ENCODE measurements at regions not wholly inside any gene's neighbourhood (a gene's known extent, or its start where the extent isn't known, plus 50 kb on each side); places are given as distances from the start of the nearest gene placed in this dataset.

DNA sequence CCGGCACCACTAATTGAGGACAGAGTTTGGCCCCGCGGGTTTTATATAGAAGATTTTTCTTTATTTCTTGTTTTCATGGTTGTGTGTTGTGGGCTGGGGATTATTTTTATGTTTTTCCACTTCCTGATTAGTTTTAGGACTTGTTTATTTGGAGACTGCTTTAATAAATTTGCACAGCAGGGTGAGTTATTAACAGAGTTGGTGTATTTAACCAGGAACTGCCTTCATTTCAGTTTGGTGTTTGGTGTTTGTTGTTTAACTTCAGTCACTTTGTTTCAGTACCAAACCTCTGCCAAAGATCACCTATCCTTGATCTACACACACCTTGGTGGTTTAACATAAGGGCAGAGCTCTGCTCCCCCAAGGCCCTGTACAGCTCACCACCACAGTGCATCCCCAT lies 103.5 kb upstream of the LMO4 start:
- TF ChIP-seq TCF12 (IDR thresholded peaks at IDR 0.05; ENCODE audit: low read depth) (no peak), FOXM1 (IDR thresholded peaks at IDR 0.05; ENCODE audit: borderline replicate concordance, low read depth) (no peak), CEBPB (IDR thresholded peaks at IDR 0.05) (no peak), EGR1 (IDR thresholded peaks at IDR 0.05) (no peak), ZBTB7A (IDR thresholded peaks at IDR 0.05; ENCODE audit: low read depth) (no peak), YY1 (IDR thresholded peaks at IDR 0.05; ENCODE audit: low read depth) (no peak), EP300 (IDR thresholded peaks at IDR 0.05; ENCODE audit: borderline replicate concordance) (no peak), NFIC (IDR thresholded peaks at IDR 0.05) (no peak), REST (IDR thresholded peaks at IDR 0.05; ENCODE audit: low read depth) (no peak), RAD21 (IDR thresholded peaks at IDR 0.05; ENCODE audit: low read depth) (no peak), TEAD4 (IDR thresholded peaks at IDR 0.05) (no peak)
- TF ChIP-seq, protein P1, sequence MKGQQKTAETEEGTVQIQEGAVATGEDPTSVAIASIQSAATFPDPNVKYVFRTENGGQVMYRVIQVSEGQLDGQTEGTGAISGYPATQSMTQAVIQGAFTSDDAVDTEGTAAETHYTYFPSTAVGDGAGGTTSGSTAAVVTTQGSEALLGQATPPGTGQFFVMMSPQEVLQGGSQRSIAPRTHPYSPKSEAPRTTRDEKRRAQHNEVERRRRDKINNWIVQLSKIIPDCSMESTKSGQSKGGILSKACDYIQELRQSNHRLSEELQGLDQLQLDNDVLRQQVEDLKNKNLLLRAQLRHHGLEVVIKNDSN (IDR thresholded peaks at IDR 0.05) = no peak
- TF ChIP-seq, protein P2, sequence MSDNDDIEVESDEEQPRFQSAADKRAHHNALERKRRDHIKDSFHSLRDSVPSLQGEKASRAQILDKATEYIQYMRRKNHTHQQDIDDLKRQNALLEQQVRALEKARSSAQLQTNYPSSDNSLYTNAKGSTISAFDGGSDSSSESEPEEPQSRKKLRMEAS (IDR thresholded peaks at IDR 0.05) = no peak

DNA sequence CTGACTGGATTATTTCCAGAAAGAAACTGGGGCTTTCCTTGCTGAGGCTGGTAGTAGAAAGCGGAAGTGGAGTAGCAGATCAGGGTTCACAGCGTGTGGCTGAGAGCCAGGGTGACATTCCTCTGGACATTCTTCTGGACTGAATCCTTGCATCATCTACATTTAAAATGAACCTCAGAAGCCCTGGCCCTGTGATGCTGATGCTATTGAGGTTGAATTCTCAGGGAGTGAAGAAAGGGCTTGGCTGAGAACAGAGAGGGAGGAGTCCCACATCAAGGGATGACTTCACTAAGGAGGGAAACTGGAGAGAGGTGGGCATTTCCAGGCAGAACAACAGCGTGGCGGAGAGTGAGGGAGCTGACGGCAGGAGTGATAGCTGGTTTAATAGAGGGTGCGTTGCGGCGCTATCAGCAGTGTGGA lies 102.3 kb upstream of the LMO4 start:
- TF ChIP-seq TCF12 (IDR thresholded peaks at IDR 0.05; ENCODE audit: low read depth) (no peak), TEAD4 (IDR thresholded peaks at IDR 0.05) (peak; percentile 76)
- TF ChIP-seq, protein P2 (IDR thresholded peaks at IDR 0.05) = no peak

GRCh38 chr1:87227651-87228050 lies 101.0 kb upstream of the LMO4 start:
- TF ChIP-seq EP300 (IDR thresholded peaks at IDR 0.05; ENCODE audit: borderline replicate concordance) = no peak
- TF ChIP-seq CEBPB (IDR thresholded peaks at IDR 0.05) = no peak
- no peak for TF ChIP-seq TCF12 (IDR thresholded peaks at IDR 0.05; ENCODE audit: low read depth)
- TF ChIP-seq EGR1 (IDR thresholded peaks at IDR 0.05) = no peak
- no peak for TF ChIP-seq TEAD4 (IDR thresholded peaks at IDR 0.05)
- no peak for TF ChIP-seq CREB1 (IDR thresholded peaks at IDR 0.05; ENCODE audit: low read depth)
- TF ChIP-seq NFIC (IDR thresholded peaks at IDR 0.05) = no peak
- TF ChIP-seq FOXM1 (IDR thresholded peaks at IDR 0.05; ENCODE audit: borderline replicate concordance, low read depth) = no peak
- no peak for TF ChIP-seq TAF1 (IDR thresholded peaks at IDR 0.05; ENCODE audit: low read depth)
- TF ChIP-seq RAD21 (IDR thresholded peaks at IDR 0.05; ENCODE audit: low read depth) = no peak
- TF ChIP-seq REST (IDR thresholded peaks at IDR 0.05; ENCODE audit: low read depth) = no peak
- no peak for TF ChIP-seq ZBTB7A (IDR thresholded peaks at IDR 0.05; ENCODE audit: low read depth)
- TF ChIP-seq, protein P2 (IDR thresholded peaks at IDR 0.05) = no peak
- TF ChIP-seq, protein P1 (IDR thresholded peaks at IDR 0.05) = no peak
- TF ChIP-seq YY1 (IDR thresholded peaks at IDR 0.05; ENCODE audit: low read depth) = no peak

DNA sequence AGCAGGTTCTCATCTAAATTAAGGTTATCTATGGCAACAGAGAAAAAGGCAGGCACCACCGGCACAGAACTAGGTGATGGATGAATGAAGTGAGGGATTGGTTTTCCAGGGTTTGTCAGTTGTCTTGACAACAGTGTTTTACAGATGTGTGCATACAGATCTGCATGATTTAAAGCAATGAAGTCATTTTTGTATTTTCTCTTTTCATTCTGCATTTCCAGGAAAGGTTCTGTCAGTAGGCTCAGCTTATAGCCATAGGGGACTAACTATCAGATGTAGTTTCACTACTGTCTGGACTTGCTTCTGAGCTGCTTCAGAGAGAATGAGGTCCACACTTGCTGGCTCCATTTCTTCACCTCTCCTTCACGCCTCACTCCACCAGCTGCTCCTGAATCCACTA lies 98.2 kb upstream of the LMO4 start:
- TF ChIP-seq TAF1 (IDR thresholded peaks at IDR 0.05; ENCODE audit: low read depth) = no peak
- TF ChIP-seq, protein P1 (IDR thresholded peaks at IDR 0.05) = no peak
- TF ChIP-seq EP300 (IDR thresholded peaks at IDR 0.05; ENCODE audit: borderline replicate concordance) = no peak
- TF ChIP-seq REST (IDR thresholded peaks at IDR 0.05; ENCODE audit: low read depth) = no peak
- no peak for TF ChIP-seq CREB1 (IDR thresholded peaks at IDR 0.05; ENCODE audit: low read depth)
- no peak for TF ChIP-seq YY1 (IDR thresholded peaks at IDR 0.05; ENCODE audit: low read depth)
- no peak for TF ChIP-seq FOXM1 (IDR thresholded peaks at IDR 0.05; ENCODE audit: borderline replicate concordance, low read depth)
- TF ChIP-seq ZBTB7A (IDR thresholded peaks at IDR 0.05; ENCODE audit: low read depth) = no peak
- TF ChIP-seq TEAD4 (IDR thresholded peaks at IDR 0.05) = no peak
- TF ChIP-seq, protein P2 (IDR thresholded peaks at IDR 0.05) = no peak
- TF ChIP-seq NFIC (IDR thresholded peaks at IDR 0.05) = no peak
- no peak for TF ChIP-seq CEBPB (IDR thresholded peaks at IDR 0.05)
- TF ChIP-seq TCF12 (IDR thresholded peaks at IDR 0.05; ENCODE audit: low read depth) = no peak
- no peak for TF ChIP-seq RAD21 (IDR thresholded peaks at IDR 0.05; ENCODE audit: low read depth)
- TF ChIP-seq EGR1 (IDR thresholded peaks at IDR 0.05) = no peak
